Pancreas (tissue), 10 donors: ENCODE measurements at regions not wholly inside any gene's neighbourhood (a gene's known extent, or its start where the extent isn't known, plus 50 kb on each side); places are given as distances from the start of the nearest gene placed in this dataset.

Source experiments
- ATAC-seq, 4 donors: fragments of 200-7000 bp; cut with Tn5 transposase; one replicate each; pipeline versions ENCODE4 v1.8.0 to v1.9.1; 2020; ENCODE audit warnings: mild to moderate bottlenecking in 4 of 4, moderate library complexity in 4 of 4
- DNase-seq, 6 donors: peaks; one replicate each; pipeline ENCODE4 v3.0.0-alpha.2; 2020
- FAIRE-seq: peaks from 2 replicates; lab custom pipeline; 2012; peaks lifted over from hg19 to GRCh38; lab: Jason Lieb, UNC
- H3K27ac ChIP-seq, 4 donors: fragments of 200-600 bp; sonication (generic); 1 replicate in 3 of 4; 2 replicates in 1 of 4; pipeline versions ENCODE4 v1.5.0 to v1.8.0; 2020
- H3K27me3 ChIP-seq, 4 donors: fragments of 200-600 bp; one replicate each; pipeline ENCODE4 v1.8.0; 2021
- H3K36me3 ChIP-seq, 3 donors: fragments of 200-600 bp; sonication (generic) in 1 of 3; one replicate each; pipeline versions ENCODE4 v1.5.0 to v1.8.0; 2020 to 2021
- H3K4me1 ChIP-seq, 3 donors: fragments of 200-600 bp; one replicate each; pipeline ENCODE4 v1.8.0; 2021
- H3K4me3 ChIP-seq, 4 donors: fragments of 200-600 bp; sonication (generic) in 2 of 4; one replicate each; pipeline versions ENCODE4 v1.5.0 to v1.8.0; 2020 to 2021
- H3K9me3 ChIP-seq, 4 donors: fragments of 200-600 bp; one replicate each; pipeline ENCODE4 v1.8.0; 2021
- CTCF ChIP-seq, 4 donors: fragments of 200-600 bp; sonication (generic) in 3 of 4; IDR thresholded peaks; one replicate each; pipeline versions ENCODE4 v1.5.0 to v1.8.0; 2021; ENCODE audit warnings: antibody characterized with exemption in 4 of 4
- WGBS, 2 donors: extraction: QIAGEN DNeasy Blood & Tissue Kit; methylation state at CpG; one replicate each; pipeline ENCODE4 v1.1.7; 2013; 5-methylcytosine and 5-hydroxymethylcytosine counted together
- intact Hi-C, 3 donors: fragments of 100-400 bp; cut with DNase I; formaldehyde crosslinking; loops; one replicate each; pipeline versions ENCODE4 v1.11.1 to v1.14.2; 2022
- donor health status: healthy with polysubstance abuse.
- donor health status: DM: no; HTN: no; CAD: no; lungs with moderate emphysema.
- donor health status: DM: no; HTN: no; CAD: no.
- donor health status: control.
- donor health status: control.
- donor health status: Bipolar disorder and iron deficiency.
- donor health status: DM: yes; HTN: yes; CAD: no.
- donor health status: DM: no; HTN: no; CAD: no.
- donor health status: DM: no; HTN: no; CAD: no.
- donor health status: DM: yes; HTN: yes; CAD: no.

- TF ChIP-seq CTCF (IDR thresholded peaks at IDR 0.05): no peak
- intact Hi-C loops: no loop called here
- Histone ChIP-seq H3K9me3 (no peaks in the 10 kb centered on the region), H3K4me3 (no peak overlapping the region), H3K27ac (no peak overlapping the region), H3K4me1 (no peaks in the 10 kb centered on the region), H3K36me3 (no peaks in the 10 kb centered on the region), H3K27me3 (no peaks in the 10 kb centered on the region)
- no peak for FAIRE-seq
- DNase-seq: no peak
- WGBS, 2 donors: 30 to 31% methylated on average over 3 of the region's 3 CpGs
- no peak for ATAC-seq
Observed at GRCh38 chr3:34001022-34001421, 202.6 kb downstream of the PDCD6IP start.

GRCh38 chr3:34001990-34002389, 203.6 kb downstream of the PDCD6IP start:
- ATAC-seq (no peak), DNase-seq (no peak), FAIRE-seq (no peak)
- 75 to 97% methylated on average over 1 of the region's 1 CpG for WGBS, 2 donors
- Histone ChIP-seq H3K4me1 (no peaks in the 10 kb centered on the region), H3K27me3 (no peaks in the 10 kb centered on the region), H3K27ac (no peak overlapping the region), H3K9me3 (no peaks in the 10 kb centered on the region), H3K4me3 (no peak overlapping the region), H3K36me3 (no peaks in the 10 kb centered on the region)
- no peak for TF ChIP-seq CTCF (IDR thresholded peaks at IDR 0.05)
- intact Hi-C loops: no loop called here

- Histone ChIP-seq H3K9me3 (no peaks in the 10 kb centered on the region), H3K27ac (no peak overlapping the region), H3K4me1 (no peaks in the 10 kb centered on the region), H3K36me3 (no peaks in the 10 kb centered on the region), H3K4me3 (no peak overlapping the region), H3K27me3 (no peaks in the 10 kb centered on the region)
- 43 to 48% methylated on average over 3 of the region's 3 CpGs for WGBS, 2 donors
- no peak for DNase-seq
- FAIRE-seq: no peak
- intact Hi-C loops: no loop called here
- no peak for TF ChIP-seq CTCF (IDR thresholded peaks at IDR 0.05)
- ATAC-seq: no peak
Observed at GRCh38 chr3:34002569-34003100, 204.2 kb downstream of the PDCD6IP start.

GRCh38 chr3:34005886-34006285, 207.5 kb downstream of the PDCD6IP start:
- no peak for TF ChIP-seq CTCF (IDR thresholded peaks at IDR 0.05)
- WGBS, 2 donors: 43 to 58% methylated on average over 1 of the region's 1 CpG
- Histone ChIP-seq H3K27me3 (no peaks in the 10 kb centered on the region), H3K4me3 (no peak overlapping the region), H3K36me3 (no peaks in the 10 kb centered on the region), H3K27ac (no peak overlapping the region), H3K4me1 (no peaks in the 10 kb centered on the region), H3K9me3 (no peaks in the 10 kb centered on the region)
- ATAC-seq: no peak
- no peak for DNase-seq
- FAIRE-seq: no peak
- intact Hi-C loops: no loop called here

- H3K36me3 ChIP-seq: no peaks in the 10 kb centered on the region
- TF ChIP-seq CTCF (IDR thresholded peaks at IDR 0.05): no peak
- FAIRE-seq (no peak), DNase-seq (no peak), ATAC-seq (no peak)
- no peak overlapping the region for H3K4me3 ChIP-seq
- no peaks in the 10 kb centered on the region for H3K9me3 ChIP-seq
- intact Hi-C loops: no loop called here
- H3K27ac ChIP-seq: no peak overlapping the region
- WGBS, 2 donors: 76 to 86% methylated on average over 1 of the region's 1 CpG
- no peaks in the 10 kb centered on the region for H3K27me3 ChIP-seq
- H3K4me1 ChIP-seq: no peaks in the 10 kb centered on the region
Observed at GRCh38 chr3:34008191-34008590, 209.8 kb downstream of the PDCD6IP start.
